Activated CD4-positive, alpha-beta T cell treated with anti-CD3 and anti-CD28 coated beads, Interleukin-2, amount 50 U/mL, for 16 hours (primary cell): ENCODE measurements at regions not wholly inside any gene's neighbourhood (a gene's known extent, or its start where the extent isn't known, plus 50 kb on each side); places are given as distances from the start of the nearest gene placed in this dataset.

ENCODE experiments used
- DNase-seq: peaks from one replicate; pipeline ENCODE4 v3.0.0-alpha.2; 2020

DNA sequence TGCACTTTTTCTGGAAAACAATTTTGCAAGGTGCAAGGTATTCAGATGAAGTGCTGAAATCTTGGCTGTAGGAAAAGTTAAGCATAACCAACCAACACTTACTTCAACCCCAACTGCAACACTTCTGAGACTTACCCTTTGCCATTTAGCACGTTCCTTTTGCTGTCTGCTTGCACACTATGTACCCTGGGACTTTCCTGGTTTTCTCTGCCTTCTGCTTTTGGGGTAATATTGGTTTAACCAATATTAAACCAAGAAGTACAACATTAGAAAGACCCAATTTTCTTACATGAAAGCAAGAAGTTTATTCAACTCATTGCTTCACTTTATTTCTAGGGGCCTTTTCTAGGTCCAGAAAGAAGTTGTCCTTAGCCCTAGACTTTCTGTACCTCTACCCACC, 193.0 kb downstream of the HLX start:
- no peak for DNase-seq

DNA sequence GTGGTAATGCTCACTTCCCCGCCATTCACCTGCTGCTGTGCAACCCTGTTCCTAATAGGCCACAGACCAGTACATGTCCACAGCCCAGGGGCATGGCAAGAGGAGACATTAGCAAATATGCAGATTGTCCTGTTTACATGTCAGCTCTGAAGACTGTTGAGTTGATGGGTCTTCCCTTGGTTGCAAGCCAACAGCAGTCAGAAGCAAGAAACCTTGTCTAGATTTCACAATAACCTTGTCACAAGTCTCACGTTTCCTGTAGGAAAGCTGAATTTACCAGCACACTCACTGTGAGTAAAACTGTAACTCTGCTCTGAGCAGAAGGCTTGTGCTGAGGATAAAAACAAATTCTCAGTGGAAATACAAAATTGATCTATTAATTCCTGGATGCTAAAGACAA, 195.1 kb downstream of the HLX start:
- peak; percentile 33 for DNase-seq

DNA sequence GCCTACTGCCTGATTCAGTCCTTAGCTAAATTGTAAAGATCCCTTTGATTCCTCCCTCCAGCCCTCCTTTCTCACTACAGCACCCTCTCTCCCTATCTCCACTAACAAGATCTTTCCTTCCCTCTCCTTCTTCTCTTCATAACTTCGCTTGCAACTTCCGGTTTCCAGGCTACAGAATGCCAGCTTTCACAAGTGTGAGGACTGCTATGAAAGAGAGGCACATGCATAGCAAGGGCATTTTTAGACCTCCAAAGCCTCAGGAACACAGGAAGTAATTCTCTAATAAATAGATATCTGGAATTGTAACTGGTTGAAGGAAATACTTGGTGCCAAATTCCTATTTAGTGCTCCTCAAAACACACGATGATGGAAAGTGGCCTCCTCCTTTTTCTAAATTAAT, 196.7 kb downstream of the HLX start:
- no peak for DNase-seq

DNA sequence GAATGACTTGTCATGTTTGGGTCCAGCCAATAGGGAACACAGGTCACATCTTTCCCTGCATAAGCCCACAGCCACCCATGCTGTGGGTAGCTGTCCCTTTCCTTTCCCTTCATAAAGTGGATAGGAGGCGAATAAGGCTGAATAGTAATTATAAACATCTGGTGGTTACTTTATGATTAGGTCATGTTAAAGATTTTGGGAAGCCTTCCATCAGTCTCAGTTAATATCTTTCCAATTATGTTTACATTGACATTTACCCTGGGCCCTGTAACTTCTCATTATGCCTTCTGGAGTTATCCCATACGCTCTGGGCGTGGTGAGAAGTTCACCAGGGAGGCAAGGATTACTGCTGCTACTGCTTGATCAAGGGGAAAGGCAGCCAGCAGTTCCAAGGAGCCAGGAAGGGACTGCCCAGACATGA, 197.2 kb downstream of the HLX start:
- DNase-seq = no peak

DNA sequence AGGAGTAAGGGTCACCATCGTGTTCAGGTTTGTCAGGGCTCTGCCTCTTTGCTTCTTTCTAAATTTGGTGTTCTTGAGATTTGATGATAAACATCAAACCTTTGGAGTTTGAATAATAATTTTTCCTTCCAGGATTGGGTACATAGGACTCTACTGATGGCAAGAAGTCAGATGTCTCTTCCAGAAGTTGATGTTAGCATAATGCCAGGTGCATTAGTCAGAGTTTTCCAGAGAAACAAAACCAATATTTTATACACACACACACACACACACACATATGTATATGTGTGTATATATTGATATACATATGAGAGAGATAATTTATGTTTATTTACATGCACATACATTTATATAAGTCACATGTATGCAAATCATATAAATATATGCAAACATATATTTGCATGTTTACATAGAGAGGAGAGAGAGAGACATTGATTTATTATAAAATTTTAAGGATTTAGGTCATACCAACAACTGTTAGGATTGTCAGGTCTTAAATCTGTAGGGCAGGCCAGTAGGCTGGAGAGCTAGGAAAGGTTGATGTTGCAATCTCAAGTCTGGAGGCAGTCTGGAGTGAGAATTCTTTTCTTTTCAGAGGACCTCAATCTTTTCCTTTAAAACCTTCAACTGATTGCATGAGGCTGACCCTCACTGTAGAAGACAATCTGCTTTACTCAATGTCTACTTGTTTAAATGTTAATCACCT, 199.2 kb downstream of the HLX start:
- no peak for DNase-seq

DNA sequence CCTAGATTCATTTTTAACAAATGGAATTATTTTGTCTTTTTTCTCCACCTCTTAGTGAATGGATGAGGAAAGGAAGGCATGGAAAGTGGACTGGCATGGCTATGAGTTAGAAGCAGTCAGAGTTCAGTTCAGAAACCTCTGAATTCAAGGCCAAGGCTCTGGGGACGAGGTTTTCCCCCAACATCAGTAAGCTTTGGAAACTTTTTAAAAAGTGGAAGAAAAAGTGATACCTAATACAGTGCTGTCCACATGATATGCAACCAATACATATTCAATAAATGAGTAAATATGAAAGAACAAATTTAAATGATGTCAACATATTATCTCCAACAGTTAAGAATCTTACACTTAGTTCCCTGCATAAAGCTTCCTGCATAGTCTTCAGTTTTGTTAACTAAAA, 204.7 kb downstream of the HLX start:
- DNase-seq = no peak

DNA sequence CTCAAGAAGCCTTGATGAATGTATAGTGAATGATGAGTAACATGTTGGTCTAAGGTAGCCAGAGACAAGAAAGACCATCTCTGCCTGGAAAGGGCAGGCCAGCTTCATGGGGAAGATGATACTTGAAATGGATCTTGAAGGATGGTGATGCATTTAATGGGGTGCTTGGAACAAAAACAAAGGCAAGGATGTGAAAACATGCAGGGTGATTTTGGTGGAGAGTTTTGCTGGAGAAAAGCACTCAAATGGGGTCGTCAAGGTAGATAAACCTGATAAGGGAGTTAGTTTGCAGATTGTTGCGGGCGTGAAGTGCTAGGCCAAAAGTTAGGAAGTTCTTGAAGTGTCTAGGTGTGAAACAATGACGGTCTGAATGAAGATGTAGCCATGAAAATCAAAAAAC, 205.4 kb downstream of the HLX start:
- no peak for DNase-seq

DNA sequence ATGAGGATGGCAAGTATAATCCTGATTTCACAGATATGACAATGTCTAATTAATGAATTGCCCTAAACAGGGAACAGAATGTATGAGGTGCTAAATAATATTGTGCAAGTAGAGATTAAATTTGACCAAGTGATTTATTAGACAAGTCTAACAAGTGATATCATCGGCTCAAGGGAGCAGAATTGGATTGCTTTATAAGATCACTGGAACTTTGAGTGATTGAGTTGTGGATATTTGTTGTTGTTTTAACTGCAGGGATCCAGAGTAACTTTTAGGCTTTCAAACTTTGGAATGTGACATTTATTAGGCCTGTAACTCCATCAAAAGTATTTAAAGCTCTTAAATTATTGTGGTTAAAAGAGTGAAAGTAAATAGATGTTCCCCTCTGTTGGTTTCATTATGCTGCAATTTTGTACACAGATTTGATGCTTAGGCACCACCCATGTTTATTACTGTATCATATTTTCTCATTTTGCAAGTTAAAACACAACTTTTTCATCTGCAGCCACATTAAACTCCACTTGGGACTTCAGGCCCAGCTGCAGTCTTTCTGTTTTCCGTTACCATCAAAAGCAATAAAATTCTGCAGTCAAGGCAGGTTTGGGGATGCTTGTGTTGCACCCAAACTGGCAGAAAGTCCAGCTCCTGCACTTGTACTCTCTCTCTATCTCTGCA, 206.6 kb downstream of the HLX start:
- no peak for DNase-seq

DNA sequence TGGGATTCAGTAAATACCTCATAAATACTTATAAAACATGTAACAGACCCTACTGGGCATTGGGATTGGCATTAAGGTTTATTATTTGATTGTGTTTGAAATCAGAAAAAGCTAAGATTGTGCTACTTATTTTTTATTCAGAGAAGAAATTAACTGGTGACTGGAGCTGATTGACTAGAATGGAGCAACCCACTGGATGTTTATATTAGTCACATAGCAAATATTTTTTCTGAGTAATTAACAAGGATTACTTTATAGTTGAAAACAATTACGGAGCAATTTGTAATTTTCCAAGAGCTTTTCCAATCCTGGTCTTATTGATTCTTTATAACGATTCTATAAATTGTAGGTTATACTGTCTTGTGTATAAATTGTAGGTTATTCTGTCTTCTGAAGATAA, 208.7 kb downstream of the HLX start:
- no peak for DNase-seq

DNA sequence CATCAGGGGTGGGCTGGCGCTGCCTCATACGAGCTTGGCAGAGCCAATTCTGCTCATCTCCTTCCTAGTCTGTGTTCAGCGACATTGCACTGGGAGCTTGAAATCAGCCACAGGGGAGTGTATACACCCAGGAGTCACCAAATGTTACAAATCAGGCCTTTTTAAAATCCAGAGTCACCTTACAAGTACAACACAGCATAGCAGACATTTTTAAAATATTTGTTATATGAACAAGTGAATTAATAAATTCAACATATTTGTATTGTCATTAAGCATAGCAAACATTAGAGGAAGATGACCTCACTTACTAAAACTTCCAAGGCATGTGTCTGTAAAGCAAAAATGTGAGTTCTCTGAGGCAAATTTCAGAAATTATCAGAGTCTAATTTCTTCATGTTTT, 210.0 kb downstream of the HLX start:
- DNase-seq = no peak

DNA sequence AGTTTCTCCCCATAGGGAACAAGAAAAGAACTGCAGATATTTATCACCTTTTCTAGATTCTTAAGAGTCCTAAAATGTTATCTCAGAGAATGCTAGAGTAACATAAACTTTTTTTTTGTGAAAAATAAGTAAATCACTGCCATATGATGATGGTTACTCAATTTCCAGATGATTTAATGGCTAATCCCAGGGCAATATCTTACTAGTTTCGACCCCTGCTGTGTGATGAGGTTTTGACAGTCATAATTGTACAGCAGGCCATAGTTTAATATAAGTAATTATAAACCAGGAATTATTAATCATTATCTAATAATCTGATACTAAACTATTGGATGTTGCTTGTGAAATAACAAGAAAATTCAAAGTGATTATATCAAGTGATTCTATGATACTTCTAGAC, 210.6 kb downstream of the HLX start:
- no peak for DNase-seq

DNA sequence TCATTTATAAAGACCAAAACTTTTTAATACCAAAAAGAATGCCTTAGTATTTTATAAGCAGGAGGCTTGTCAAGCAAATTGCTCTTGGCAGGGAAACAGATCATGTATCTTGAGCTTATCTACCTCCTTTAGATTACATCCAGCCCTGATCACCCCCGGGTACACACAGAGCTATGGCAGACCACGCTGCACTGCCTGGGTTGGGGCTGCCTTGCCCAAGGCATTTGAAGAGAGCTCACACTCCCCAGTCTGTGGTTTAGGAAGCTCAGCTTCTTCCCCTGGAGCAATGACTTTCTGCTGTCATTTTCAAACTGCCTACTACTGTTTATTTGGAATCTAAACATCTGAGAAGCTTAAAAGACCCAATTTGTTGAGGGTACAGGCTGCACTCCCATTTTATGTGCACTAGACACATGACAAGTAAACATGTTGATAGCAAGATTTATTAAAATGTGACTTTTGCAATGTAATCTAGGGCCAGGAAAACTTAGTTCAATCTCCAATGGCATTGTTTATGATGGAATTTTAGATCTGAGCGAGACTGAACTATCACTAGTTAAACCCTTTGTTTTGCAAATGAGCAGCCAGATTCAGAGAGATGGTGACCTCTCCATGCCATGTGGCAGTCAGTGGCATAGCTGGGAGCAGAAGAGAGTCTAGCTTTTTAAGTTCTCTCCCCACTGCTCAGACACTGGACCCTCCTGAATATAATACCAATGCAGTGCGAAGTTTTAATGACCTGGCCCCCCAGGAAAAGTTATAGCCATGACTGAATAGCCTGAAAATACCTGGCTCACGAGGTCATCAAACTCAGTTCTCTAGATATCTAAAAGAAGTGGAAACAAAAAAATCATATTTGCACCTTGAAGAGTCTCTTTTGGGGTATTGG, 214.9 kb downstream of the HLX start:
- DNase-seq = no peak

DNA sequence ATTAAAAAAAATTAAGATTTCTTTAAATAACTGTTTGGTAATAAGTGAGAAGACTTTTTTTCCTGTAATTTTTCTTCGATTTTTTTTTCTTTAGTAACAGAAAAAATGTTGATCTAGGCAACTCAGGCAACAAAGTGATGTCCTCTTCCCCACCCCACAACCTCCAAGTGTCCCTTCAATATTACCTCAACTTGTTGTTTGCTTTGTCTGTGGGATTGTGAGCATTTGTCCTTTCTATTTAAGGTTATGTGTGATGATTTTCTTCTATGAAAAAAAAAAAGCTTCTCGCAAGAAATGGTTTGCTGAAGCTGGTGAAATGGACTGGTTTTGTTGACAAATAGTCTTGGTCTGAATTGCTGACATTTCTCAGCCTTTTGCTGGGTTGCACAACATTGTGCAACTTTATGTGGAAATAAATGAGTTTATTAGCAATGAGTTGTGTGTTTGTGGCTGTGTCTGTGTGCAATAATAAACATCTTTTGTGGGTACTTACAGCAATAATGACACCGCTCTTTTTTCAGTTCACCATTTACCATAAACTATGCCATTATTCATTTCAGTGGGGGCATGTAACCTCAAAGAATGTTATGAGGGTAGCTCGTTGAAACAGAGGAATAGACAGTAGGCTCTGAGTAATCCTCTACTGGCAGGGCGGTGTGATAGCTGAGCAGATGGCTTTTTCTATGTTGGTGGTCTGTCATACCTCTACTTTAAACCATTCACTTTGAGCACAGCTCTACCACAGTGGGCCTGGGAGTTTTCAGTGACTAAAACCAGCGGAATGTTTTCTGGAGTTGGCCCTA, 218.4 kb downstream of the HLX start:
- peak; percentile 46 for DNase-seq

DNA sequence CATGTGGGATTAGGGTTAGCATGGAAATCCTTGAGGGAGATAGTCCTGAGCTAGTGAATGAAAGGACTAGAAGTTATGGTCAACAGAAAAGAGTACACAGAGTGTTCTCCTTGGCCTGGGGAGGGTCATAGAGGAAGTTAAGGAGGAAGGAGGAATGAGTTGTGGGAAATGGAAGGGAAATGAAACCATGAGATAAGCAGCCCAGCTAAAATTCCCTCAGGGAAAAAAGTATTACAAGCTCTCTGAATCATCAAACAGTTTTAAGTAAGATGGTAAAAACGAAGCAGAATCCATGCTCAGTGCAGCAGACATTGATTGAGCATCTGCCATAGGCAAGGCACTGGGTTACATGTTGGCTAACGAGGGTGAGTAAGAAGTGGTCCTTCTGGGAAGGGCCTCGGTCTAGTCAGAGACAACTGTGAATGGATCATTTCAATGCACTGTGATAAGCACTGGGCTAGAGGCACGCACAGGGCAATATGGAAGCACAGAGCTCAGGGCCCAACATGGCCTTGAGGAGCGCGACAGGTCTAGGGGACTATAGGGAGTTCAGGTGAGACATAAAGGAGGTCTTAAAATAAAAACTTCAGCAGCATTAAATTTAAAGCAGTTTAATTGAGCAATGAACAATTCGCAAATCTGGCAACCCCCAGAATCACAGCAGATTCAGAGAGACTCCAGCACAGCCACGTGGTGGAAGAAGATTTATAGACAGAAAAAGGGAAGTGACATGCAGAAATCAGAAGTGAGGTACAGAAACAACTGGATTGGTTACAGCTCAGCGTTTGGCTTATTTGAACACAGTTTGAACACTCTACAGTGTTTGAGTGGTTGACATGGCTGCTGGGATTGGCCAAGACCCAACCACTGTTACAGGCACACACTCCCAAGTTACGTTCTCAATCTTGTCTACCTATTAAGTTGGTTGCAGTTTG, 219.5 kb downstream of the HLX start:
- DNase-seq = no peak

DNA sequence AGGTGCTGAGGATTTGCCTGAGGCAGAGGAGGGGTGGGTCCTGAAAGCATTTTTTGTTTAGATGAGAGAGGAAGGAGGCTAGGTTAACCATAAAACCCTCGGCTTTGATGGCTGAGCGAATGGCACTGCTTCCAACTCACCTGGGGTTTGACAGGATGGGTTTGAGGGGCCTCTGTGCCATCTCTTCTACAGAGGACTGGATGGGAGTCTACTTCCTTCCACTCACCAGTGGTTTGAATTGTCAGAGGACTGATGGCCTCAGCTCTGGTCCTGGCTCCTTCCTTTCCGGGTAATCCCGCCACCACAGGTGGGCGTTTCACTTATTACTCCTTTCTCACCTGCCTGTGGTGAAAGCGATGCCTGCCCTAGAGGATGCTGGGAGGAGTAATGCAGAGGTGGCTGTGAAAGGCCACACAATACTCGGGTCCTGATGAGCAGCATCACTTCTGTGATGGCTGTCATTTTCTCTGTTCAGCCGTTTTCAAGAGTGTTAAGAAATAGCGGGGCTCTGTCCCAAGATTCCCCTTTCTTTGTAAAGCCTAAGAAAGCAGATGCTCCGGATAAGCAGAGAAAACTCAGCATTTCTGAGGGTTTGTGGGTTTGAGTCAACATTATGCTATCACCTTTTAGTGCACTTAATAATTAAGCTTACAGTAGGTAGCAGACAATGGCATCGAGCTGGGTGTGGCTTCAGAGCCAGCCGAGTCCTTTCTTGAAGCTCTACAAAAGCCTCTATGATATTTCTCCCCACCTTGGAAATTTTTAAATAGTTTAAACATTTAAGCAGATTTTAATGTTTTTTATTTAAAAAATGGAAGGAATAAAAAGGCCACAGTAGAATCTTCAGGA, 220.7 kb downstream of the HLX start:
- peak; percentile 40 for DNase-seq

DNA sequence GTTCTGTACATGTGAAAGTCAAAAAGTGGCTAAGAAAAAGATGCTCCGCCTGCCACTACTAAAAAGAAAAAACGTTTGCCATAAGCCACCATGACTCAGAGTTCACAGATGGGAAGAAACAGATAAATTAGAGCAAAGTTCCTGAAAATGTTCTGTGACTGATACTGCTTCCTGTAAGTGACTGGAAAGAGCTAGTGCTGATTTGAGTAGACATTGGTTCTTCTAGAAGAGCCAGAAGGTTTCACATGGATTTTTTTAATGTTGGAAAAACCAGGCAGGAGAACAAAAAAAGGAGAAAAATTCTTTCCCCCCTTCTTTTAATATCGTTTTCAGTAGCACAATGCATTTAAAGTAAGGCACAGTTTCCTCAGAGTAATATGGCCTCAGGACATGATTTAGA, 221.4 kb downstream of the HLX start:
- peak; percentile 34 for DNase-seq

DNA sequence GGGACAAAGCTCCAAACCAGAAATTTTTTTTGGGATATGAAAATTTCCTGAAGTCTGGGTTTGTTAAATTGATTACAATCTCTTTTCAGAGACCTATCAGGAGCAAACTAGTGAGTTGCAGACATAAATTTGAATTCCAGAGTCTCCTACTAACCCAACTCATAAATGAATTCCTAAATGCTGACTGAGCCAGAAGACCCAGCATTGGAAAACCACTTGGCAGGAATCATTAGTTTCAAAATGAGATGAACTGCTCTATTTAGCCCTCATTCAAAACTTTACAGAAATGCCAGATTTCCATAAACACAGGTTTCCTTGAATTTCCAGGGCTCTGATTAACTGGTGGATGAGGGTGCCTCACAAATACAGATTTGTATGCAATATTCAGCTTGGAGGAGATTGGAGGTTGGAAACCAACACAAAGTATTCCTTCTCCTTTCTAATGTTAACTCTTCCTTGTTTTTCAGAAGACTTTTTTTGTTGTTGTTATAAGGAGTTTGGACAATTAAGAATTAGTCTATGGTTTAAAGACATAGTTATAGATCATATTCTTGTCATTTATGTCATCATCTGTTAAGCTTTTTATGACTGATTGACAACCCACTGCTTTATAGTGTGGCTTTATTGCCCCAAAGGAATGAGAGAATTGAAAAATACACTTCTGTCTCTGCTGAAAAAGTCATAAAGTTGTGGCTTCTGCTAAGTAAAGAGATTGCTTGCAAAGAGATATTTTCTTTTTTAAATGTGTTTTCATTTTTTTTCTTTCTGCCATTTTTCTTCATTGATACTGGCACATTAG, 222.8 kb downstream of the HLX start:
- no peak for DNase-seq

DNA sequence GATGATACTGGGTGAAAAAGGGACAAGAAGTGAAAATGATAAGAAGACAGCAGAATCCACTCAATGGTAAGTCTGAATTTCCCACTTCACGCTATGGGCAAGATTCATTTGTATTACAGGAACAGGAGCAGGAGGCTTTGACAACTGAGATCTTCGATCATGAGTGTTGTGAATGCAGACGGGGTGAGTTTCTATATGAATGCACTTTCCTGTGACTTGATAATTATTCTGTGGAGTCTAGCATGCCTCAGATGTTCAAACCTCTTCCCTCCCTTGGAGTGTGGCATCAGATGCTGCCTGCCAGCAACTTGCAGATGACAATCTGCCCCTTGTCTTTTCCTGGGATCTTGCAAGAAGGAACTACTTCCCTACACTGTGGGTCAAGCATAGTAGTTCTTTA, 225.4 kb downstream of the HLX start:
- peak; percentile 37 for DNase-seq

DNA sequence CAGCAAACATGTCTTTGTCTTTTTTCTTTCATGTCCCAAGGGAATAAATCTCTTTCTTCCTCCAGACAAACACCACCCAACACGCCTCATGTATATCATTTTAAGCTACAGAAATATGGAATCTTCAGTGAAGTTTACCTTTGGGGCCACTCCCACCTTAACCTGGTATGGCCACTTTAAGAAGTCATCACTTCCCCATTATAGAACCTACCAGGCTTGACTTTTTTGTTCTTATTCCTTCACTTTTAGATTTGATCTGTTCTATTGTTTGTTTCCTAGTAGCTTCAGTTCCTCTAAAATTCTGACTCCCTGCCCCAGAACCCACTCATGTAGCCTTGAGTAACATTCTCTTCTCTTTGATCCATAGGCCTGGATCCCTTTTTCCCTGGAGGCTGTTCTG, 226.3 kb downstream of the HLX start:
- no peak for DNase-seq

DNA sequence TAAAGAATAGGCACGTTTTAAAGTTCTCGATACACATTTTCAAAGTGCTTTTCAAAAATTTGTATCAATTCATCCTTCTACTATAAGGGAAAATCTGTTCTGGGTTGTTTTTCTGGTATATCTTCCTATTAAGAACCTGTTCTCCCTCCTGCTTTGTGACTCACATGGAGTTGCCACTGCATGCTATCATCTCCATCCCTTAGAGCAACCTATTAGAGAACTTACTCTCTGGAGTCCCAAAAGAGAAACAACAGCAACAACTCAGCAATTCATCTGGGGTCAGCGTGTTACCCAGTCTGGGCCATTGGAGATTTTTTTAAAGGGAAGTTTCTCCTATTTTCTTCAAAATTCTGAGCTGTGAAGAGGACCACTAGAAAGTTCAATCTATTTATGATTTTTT, 227.4 kb downstream of the HLX start:
- no peak for DNase-seq
